ENCODE measurements at regions not wholly inside any gene's neighbourhood (a gene's known extent, or its start where the extent isn't known, plus 50 kb on each side); places are given as distances from the start of the nearest gene placed in this dataset.
"Not testable (repeated sequence)": the region's sequence is repeated elsewhere in the genome, so short reads cannot be mapped to it uniquely, and the experiment has no call there.

DNA sequence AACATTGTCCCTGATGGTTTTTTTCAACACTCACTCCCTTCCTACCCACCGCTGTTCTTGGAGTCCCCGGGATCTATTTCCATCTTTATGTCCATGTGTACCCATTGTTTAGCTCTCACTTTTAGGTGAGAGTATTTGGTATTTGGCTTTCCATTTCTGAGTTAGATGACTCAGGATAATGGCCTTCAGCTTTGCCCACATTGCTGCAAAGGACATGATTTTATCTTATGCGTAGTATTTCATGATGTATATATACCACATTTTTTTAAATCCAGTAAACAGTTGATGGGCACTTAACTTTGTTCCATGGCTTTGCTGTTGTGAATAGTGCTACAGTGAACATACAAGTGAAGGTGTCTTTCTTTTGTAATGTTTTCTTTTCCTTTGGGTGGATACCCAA lies 123.5 kb upstream of the KITLG start:
- Histone ChIP-seq H3K9me3 (replicated peaks; ENCODE audit: low read length) (no peaks in the 10 kb centered on the region), H3K4me2 (ENCODE audit: low read length) (no peak overlapping the region), H3K36me3 (ENCODE audit: insufficient read depth, low read length) (no peaks in the 10 kb centered on the region)

DNA sequence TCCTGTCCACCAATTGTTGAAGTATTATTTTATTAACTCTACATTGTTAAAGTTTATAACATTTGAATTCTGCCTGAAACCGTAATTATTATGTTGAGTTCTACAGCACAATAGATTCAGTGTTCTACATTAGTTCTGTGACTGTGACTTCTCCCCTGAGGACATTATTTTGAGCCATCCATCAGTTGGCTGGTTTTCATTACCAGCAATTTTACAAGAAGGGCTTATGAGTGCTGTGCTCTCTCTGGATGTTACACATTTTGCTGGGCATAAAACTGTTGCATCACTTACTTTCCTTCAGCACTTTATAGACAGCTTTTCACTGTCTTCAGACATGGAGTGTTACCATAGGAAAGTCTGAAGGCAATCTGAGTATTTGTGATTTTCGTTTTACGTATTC lies 118.2 kb upstream of the KITLG start:
- Histone ChIP-seq H3K9ac (ENCODE audit: low read depth, low read length) (no peak overlapping the region), H3K36me3 (ENCODE audit: insufficient read depth, low read length) (no peaks in the 10 kb centered on the region), H3K27me3 (ENCODE audit: control insufficient read depth, insufficient read depth, low read length) (no peaks in the 10 kb centered on the region), H3K4me1 (ENCODE audit: control insufficient read depth, insufficient read depth, low read length) (no peaks in the 10 kb centered on the region), H3K9me3 (replicated peaks; ENCODE audit: low read length) (no peaks in the 10 kb centered on the region), H3K4me2 (ENCODE audit: low read length) (no peak overlapping the region), H3K4me3 (ENCODE audit: low read length) (no peak overlapping the region)

More for the DNA sequence above, 123.5 kb upstream of the KITLG start:
- Histone ChIP-seq H3K27me3 (ENCODE audit: control insufficient read depth, insufficient read depth, low read length) (no peaks in the 10 kb centered on the region), H3K9ac (ENCODE audit: low read depth, low read length) (no peak overlapping the region), H3K4me1 (ENCODE audit: control insufficient read depth, insufficient read depth, low read length) (no peaks in the 10 kb centered on the region), H3K4me3 (ENCODE audit: low read length) (no peak overlapping the region)

DNA sequence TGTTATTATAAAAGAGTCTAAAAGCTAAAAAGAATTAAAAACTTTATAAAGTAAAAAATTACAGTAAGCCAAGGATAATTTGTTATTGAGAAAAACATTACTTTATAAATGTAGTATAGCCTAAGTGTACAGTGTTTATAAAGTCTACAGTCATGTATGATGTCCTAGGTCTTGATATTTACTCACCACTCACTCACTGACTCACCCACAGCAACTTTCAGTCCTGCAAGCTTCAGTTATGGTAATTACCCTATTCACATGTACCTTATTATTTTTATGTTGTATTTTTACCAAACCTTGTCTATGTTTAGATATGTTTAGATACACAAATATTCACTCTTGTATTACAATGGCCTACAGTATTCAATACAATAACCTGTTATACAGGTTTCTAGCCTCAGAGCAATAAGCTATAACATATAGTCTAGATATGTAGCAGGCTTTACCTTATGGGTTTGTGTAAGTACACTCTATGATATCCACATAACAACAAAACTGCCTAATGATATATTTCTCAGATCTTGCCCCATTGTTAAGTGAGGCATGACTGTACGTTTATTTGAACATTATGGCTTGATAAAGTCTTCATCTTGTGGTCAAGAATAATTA lies 113.7 kb upstream of the KITLG start:
- H3K27me3 ChIP-seq (ENCODE audit: control insufficient read depth, insufficient read depth, low read length) = no peaks in the 10 kb centered on the region
- peaks cover 7% of the 10 kb centered on the region for H3K4me1 ChIP-seq (ENCODE audit: control insufficient read depth, insufficient read depth, low read length)
- H3K9ac ChIP-seq (ENCODE audit: low read depth, low read length) = no peak overlapping the region
- H3K9me3 ChIP-seq (replicated peaks; ENCODE audit: low read length) = no peaks in the 10 kb centered on the region
- H3K4me3 ChIP-seq (ENCODE audit: low read length) = no peak overlapping the region
- H3K36me3 ChIP-seq (ENCODE audit: insufficient read depth, low read length) = no peaks in the 10 kb centered on the region
- no peak overlapping the region for H3K4me2 ChIP-seq (ENCODE audit: low read length)

DNA sequence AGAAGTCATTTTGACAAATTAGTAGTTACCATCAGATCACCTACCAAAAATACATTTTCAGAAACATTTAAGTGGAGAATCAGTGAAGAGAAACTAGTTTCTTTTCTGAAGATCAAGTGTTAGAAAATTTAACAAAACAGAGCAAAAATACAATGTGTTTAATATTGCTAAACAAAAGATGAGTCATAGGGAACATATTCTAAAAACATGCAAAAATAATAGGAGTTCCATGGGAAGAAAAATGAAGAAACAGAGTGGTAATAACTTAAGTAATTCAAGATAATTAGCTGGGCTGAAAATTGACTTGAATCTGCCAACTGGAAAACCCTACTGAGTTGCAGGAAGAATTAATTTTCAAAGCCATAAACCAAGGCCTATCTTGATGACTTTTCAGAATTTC lies 111.5 kb upstream of the KITLG start:
- H3K4me1 ChIP-seq (ENCODE audit: control insufficient read depth, insufficient read depth, low read length) = peaks cover 7% of the 10 kb centered on the region
- no peak overlapping the region for H3K4me3 ChIP-seq (ENCODE audit: low read length)
- H3K9ac ChIP-seq (ENCODE audit: low read depth, low read length) = no peak overlapping the region
- no peaks in the 10 kb centered on the region for H3K27me3 ChIP-seq (ENCODE audit: control insufficient read depth, insufficient read depth, low read length)
- no peak overlapping the region for H3K4me2 ChIP-seq (ENCODE audit: low read length)
- no peaks in the 10 kb centered on the region for H3K9me3 ChIP-seq (replicated peaks; ENCODE audit: low read length)
- no peaks in the 10 kb centered on the region for H3K36me3 ChIP-seq (ENCODE audit: insufficient read depth, low read length)

DNA sequence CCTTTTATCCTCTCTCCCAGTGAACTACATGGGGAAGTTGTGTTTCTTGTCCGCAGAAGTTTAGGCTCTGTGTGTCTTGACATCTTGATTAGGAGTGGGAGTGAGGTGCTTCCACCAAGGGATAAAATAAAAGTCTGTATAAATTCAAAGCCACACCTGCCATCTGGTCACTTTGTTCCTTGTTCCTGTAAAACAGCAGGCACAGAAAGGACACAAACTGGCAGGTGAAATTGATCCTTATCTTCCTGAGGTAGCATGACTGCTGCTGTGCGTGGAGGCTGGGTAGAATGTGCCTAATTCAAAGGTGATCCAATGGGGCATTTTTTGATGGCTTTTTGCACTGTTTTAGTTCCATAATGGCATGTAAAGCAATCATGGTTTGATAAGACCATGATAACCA lies 104.3 kb upstream of the KITLG start:
- Histone ChIP-seq H3K27me3 (ENCODE audit: control insufficient read depth, insufficient read depth, low read length) (no peaks in the 10 kb centered on the region), H3K9me3 (replicated peaks; ENCODE audit: low read length) (no peaks in the 10 kb centered on the region), H3K4me1 (ENCODE audit: control insufficient read depth, insufficient read depth, low read length) (no peaks in the 10 kb centered on the region), H3K36me3 (ENCODE audit: insufficient read depth, low read length) (no peaks in the 10 kb centered on the region), H3K9ac (ENCODE audit: low read depth, low read length) (no peak overlapping the region), H3K4me2 (ENCODE audit: low read length) (no peak overlapping the region), H3K4me3 (ENCODE audit: low read length) (no peak overlapping the region)

DNA sequence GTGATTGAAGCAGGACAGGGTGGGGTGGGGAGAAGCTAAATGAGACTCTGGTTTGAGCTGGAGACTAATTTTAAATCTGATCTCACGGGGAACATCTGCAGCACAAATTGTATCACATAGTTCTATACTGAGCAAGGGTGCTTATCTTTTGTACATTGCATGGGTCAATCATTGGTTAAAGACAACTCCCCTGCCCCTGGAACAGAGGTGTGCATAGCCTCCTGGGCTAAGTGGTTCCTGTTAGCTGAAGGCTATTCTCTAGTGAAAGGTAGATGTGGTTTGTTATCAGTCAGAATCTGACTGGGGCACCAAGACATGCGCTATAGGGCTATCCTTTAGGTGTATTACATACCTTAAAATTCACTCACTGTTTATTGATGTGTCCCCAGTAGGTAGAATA lies 103.9 kb upstream of the KITLG start:
- H3K4me2 ChIP-seq (ENCODE audit: low read length) = no peak overlapping the region
- H3K4me3 ChIP-seq (ENCODE audit: low read length) = no peak overlapping the region
- H3K4me1 ChIP-seq (ENCODE audit: control insufficient read depth, insufficient read depth, low read length) = no peaks in the 10 kb centered on the region
- no peaks in the 10 kb centered on the region for H3K9me3 ChIP-seq (replicated peaks; ENCODE audit: low read length)
- H3K9ac ChIP-seq (ENCODE audit: low read depth, low read length) = no peak overlapping the region
- no peaks in the 10 kb centered on the region for H3K36me3 ChIP-seq (ENCODE audit: insufficient read depth, low read length)
- H3K27me3 ChIP-seq (ENCODE audit: control insufficient read depth, insufficient read depth, low read length) = no peaks in the 10 kb centered on the region

DNA sequence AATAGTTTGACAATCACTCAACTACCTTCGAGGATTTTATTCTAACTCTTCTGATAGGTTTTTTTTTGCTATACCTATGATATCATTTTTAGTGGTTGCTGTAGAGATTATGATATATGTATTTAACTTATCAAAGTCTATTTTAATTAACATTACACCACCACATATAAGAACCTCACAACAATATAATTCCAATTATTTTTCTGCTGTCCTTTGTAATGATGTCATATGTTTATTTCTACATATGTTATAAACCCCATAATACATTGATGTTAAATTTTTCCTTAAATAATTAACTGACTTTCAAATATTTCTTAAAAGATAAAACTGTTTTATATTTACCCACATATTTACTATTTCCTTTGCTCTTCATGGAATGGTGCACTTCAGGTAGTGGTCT lies 103.4 kb upstream of the KITLG start:
- Histone ChIP-seq H3K4me3 (ENCODE audit: low read length) (no peak overlapping the region), H3K4me2 (ENCODE audit: low read length) (no peak overlapping the region), H3K27me3 (ENCODE audit: control insufficient read depth, insufficient read depth, low read length) (no peaks in the 10 kb centered on the region), H3K9me3 (replicated peaks; ENCODE audit: low read length) (no peaks in the 10 kb centered on the region), H3K9ac (ENCODE audit: low read depth, low read length) (no peak overlapping the region), H3K36me3 (ENCODE audit: insufficient read depth, low read length) (no peaks in the 10 kb centered on the region), H3K4me1 (ENCODE audit: control insufficient read depth, insufficient read depth, low read length) (no peaks in the 10 kb centered on the region)

DNA sequence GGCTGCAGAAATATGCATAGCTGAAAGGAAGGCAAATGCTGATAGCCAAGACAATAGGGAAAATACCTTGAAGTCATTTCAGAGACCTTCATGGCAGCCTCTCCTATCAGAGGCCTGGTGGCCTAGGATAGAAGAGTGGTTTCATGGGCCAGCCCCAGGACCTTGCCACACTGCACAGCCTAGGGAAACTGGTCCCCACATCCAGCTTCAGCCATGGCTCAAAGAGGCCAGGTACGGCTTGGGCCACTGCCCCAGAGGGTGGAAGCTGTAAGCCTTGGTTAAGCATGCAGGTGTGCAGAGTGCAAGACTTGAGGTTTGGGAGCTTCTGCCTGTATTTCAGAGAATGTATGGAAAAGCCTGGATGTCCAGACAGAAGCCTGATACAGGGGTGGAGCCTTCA lies 101.0 kb upstream of the KITLG start:
- Histone ChIP-seq H3K27me3 (ENCODE audit: control insufficient read depth, insufficient read depth, low read length) (no peaks in the 10 kb centered on the region), H3K4me1 (ENCODE audit: control insufficient read depth, insufficient read depth, low read length) (no peaks in the 10 kb centered on the region), H3K4me2 (ENCODE audit: low read length) (no peak overlapping the region), H3K9me3 (replicated peaks; ENCODE audit: low read length) (no peaks in the 10 kb centered on the region), H3K36me3 (ENCODE audit: insufficient read depth, low read length) (no peaks in the 10 kb centered on the region), H3K9ac (ENCODE audit: low read depth, low read length) (no peak overlapping the region), H3K4me3 (ENCODE audit: low read length) (no peak overlapping the region)

DNA sequence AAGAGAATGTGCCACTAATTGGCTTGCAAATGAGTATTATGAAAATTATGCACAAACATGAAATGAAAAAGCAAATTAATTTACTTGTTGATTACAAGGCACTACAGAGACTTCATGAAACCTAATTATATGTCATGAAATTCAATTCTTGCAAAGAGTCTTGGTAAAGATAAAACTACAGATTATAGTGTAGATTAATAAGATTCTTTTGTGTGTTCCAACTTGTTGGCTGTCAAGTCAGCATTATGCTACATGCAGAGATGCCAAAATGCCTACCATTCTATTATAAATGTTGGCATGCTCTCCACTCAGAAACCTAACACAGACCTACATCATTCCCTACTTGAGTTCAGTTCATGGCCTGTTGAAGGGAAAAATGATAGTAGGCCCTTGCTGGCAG lies 97.2 kb upstream of the KITLG start:
- H3K27me3 ChIP-seq (ENCODE audit: control insufficient read depth, insufficient read depth, low read length) = no peaks in the 10 kb centered on the region
- H3K9ac ChIP-seq (ENCODE audit: low read depth, low read length) = no peak overlapping the region
- no peak overlapping the region for H3K4me3 ChIP-seq (ENCODE audit: low read length)
- no peaks in the 10 kb centered on the region for H3K9me3 ChIP-seq (replicated peaks; ENCODE audit: low read length)
- H3K36me3 ChIP-seq (ENCODE audit: insufficient read depth, low read length) = no peaks in the 10 kb centered on the region
- H3K4me2 ChIP-seq (ENCODE audit: low read length) = no peak overlapping the region
- no peaks in the 10 kb centered on the region for H3K4me1 ChIP-seq (ENCODE audit: control insufficient read depth, insufficient read depth, low read length)

DNA sequence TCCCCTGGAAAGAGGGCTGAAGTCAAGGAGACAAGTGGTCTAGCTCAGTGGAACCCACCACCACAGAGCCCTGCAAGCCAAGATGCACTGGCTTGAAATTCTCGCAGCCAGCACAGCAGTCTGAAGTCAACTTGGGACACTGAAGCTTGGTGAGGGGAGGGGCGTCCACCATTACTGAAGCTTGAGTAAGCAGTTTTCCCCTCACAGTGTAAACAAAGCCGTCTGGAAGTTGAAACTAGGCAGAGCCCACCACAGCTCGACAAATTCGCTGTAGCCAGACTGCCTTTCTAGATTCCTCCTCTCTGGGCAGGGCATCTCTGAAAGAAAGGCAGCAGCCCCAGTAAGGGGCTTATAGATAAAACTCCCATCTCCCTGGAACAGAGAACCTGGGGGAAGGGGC lies 87.3 kb upstream of the KITLG start:
- H3K4me1 ChIP-seq (ENCODE audit: control insufficient read depth, insufficient read depth, low read length); H3K27me3 ChIP-seq (ENCODE audit: control insufficient read depth, insufficient read depth, low read length); H3K36me3 ChIP-seq (ENCODE audit: insufficient read depth, low read length); H3K9ac ChIP-seq (ENCODE audit: low read depth, low read length); H3K9me3 ChIP-seq (replicated peaks; ENCODE audit: low read length); H3K4me3 ChIP-seq (ENCODE audit: low read length); H3K4me2 ChIP-seq (ENCODE audit: low read length): not testable (repeated sequence)

DNA sequence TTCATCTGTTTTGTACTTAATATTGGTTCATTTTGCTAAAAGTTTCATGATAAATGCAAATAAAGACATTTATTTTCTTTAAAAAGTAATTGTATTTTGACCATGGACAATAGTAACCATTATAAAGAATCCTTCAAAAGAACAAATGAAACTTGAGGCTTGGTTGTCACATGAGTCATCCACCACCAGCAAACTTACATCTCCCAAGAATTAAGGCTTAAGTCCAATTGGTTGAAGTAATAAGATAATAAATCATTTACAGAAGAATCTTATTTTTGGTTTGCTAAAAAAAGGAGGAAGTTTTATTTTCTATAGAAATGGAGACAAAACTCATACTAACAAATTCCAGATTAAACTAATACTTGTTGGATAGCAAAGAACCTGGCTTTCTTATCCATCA lies 84.8 kb upstream of the KITLG start:
- Histone ChIP-seq H3K4me2 (ENCODE audit: low read length) (no peak overlapping the region), H3K4me3 (ENCODE audit: low read length) (no peak overlapping the region), H3K27me3 (ENCODE audit: control insufficient read depth, insufficient read depth, low read length) (no peaks in the 10 kb centered on the region), H3K9ac (ENCODE audit: low read depth, low read length) (no peak overlapping the region), H3K4me1 (ENCODE audit: control insufficient read depth, insufficient read depth, low read length) (peaks cover 4% of the 10 kb centered on the region), H3K9me3 (replicated peaks; ENCODE audit: low read length) (no peaks in the 10 kb centered on the region), H3K36me3 (ENCODE audit: insufficient read depth, low read length) (no peaks in the 10 kb centered on the region)

DNA sequence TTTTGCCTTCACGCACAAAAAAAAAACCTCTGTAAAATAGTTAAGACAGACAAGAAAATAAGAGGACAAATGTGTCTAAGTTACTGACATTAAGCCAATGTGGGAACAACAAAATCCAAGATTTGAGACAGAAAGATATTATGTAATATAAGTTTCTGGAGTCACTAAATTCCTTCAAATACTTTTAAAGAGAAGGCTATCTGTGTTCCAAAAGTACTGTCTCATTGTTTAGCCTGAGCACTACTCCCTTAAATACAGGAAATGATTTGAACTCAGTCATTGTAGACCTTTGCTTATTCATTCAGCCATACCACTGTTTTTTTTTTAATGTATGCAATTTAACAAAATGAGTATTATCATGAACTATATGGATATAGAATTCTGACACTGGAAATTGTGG lies 82.7 kb upstream of the KITLG start:
- H3K4me2 ChIP-seq (ENCODE audit: low read length) = no peak overlapping the region
- no peaks in the 10 kb centered on the region for H3K36me3 ChIP-seq (ENCODE audit: insufficient read depth, low read length)
- H3K27me3 ChIP-seq (ENCODE audit: control insufficient read depth, insufficient read depth, low read length) = no peaks in the 10 kb centered on the region

More for the DNA sequence above, 82.7 kb upstream of the KITLG start:
- Histone ChIP-seq H3K9ac (ENCODE audit: low read depth, low read length) (no peak overlapping the region), H3K4me1 (ENCODE audit: control insufficient read depth, insufficient read depth, low read length) (peaks cover 4% of the 10 kb centered on the region), H3K9me3 (replicated peaks; ENCODE audit: low read length) (no peaks in the 10 kb centered on the region), H3K4me3 (ENCODE audit: low read length) (no peak overlapping the region)

Data from skeletal muscle satellite cell (primary cell).